ENCODE measurements at regions not wholly inside any gene's neighbourhood (a gene's known extent, or its start where the extent isn't known, plus 50 kb on each side); places are given as distances from the start of the nearest gene placed in this dataset.

DNA sequence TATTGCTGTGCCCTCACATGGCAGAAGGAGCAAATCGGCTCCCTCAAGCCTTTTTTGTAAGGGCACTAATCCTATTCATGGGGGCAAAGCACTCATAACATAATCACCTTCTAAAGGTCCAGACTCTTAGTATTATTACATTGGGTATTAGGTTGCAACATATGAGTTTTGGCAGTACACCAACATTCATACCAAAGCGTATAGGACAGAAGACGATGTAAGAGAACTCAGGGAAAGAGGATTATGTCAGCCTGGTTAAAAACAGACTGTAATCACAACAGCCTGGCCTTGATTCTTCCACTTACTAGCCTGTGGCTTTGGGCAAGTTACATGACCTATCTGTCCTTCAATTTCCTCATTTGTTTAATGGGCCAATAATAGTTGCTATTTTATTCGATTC lies 828.5 kb upstream of the NECTIN3 start:
- DNase-seq: no peak
- intact Hi-C loops (cut with DNase I, micrococcal nuclease): no loop called here
- ATAC-seq: no peak

DNA sequence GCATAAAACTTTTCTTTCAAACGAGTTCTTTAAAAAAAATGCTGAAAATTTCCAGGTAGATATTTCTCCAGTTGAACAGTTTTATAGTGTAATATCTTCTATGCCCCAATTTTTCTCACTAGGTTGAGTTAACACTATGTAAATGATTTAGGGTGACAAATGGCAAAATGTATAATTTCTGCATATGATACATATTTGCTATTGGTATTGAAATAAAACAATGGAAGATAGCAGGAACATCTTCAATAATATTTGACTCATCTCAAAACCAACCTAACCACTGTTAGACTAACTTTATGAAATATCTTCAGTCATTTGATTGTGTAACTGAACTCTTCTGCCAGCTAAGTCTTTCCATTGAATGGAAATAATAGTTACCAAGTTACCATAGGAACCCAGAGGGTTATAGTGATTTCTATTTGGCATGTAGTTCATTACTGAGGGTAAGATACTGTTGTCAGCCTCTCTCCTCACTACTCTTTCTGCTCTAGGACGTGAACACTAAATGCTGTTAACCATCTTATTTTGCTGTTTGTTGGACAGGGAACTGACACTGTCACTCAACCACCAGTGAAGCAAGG lies 824.7 kb upstream of the NECTIN3 start:
- DNase-seq (no peak), ATAC-seq (no peak)
- intact Hi-C loops (cut with DNase I, micrococcal nuclease): no loop called here

DNA sequence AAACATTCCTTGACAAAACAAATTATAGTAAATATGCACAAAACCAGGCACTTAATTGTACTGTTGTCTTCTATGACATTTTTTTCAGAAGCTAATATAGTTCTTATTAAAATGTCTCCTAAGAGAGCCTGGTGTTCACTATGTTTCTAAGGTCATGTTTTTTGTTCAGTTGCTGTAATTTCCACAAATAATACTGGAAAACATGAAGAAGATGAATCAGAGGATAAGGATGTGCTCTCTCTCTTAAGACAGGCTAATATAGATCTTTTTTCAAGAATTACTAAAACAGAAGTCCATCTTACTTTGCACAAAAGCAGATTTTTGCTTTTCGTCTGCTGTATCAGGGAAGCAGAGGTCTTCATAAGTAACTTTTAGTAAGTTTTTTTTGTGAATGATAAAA lies 823.0 kb upstream of the NECTIN3 start:
- DNase-seq (no peak), ATAC-seq (no peak)
- intact Hi-C loops (cut with DNase I, micrococcal nuclease): no loop called here

DNA sequence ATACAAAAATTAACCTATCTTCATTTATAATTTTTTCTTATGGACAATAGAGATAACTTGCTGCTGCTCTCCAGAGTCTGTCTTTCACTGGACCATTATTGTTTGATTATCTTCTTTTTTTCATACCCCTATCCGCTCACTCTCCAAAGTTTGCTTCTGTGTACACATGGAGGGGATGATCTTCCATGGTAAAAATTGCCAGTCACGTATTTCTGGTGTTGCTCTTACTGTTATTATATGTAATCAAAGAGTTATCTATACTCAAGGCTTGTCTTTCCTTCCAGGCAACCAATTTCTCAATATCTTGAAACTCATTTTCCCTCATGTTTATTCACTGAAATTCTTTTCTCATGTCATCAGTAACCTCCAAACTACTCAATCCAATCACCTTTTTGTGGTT lies 817.8 kb upstream of the NECTIN3 start:
- intact Hi-C loops (cut with DNase I, micrococcal nuclease): no loop called here
- ATAC-seq (no peak), DNase-seq (no peak)

DNA sequence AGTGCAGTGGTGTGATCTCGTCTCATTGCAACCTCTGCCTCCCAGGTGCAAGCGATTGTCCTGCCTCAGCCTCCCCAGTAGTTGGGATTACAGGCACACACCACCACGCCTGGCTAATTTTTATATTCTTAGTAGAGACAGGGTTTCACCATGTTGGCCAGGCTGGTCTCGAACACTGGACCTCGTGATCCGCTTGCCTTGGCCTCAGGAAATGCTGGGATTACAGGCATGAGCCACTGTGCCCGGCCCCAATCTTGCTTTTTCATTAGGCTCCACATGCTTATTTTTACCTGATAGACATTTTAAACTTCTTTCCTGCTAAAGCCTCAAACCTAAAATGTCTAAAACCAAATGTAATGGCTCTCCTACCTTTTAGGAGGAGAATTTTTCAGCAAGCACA lies 817.0 kb upstream of the NECTIN3 start:
- intact Hi-C loops (cut with DNase I, micrococcal nuclease): no loop called here
- no peak for ATAC-seq
- no peak for DNase-seq

DNA sequence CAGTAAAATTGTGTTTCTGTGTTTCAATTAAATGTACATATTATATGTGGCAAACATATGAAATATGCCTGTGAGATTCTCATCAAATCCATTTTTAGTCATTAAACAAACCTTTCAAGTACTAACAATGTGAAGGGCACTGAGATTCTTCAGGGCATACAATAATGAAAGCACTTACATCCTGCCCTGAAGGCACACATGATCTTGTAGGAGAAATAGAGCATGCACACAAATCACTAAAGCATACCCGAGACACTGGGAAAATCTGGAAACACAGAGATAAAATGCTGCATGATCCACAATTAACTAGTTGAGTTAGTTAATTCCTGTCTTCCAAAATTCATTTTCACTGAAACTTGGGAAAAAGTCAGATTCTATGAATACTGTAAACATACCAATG lies 810.5 kb upstream of the NECTIN3 start:
- no peak for DNase-seq
- no peak for ATAC-seq
- intact Hi-C loops (cut with DNase I, micrococcal nuclease): no loop called here

DNA sequence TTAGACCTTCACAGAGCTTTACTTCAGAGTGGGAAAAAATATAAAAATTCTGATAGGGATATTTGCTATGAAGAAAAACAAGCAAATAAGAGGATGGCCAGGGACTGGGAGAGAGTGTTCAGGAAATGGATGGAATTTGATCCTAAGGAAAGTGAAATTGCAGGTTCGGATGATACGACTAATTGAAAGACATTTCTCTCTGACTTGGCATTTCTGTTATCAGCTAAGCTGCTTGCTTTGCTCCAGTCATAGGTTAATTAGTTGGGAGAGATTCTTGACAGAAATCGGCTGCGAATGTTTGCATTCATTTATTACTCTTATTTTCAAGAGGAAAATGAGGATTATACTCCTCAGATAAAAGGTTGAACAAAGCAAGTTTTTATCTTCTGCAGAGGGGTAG lies 808.7 kb upstream of the NECTIN3 start:
- intact Hi-C loops (cut with DNase I, micrococcal nuclease): no loop called here
- ATAC-seq (no peak), DNase-seq (no peak)

DNA sequence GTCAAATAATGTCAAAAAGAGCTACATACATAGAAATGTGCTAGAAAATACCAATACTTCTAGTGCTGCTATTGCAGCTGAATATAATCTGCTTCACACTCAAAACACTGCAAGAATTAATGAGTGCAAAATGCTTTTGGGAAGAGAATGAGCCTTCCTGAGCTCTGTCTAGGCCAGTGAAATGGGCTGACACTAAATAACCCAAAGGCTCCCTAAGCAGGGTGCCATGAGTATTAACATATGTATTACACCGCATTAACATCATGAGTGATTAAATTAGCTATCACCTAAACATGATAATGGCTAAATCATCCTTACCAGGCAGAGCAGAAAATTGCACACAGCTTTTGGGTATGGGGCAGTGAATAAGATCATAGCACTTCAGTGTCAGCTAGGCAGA lies 806.3 kb upstream of the NECTIN3 start:
- no peak for ATAC-seq
- DNase-seq: no peak
- intact Hi-C loops (cut with DNase I, micrococcal nuclease): no loop called here

DNA sequence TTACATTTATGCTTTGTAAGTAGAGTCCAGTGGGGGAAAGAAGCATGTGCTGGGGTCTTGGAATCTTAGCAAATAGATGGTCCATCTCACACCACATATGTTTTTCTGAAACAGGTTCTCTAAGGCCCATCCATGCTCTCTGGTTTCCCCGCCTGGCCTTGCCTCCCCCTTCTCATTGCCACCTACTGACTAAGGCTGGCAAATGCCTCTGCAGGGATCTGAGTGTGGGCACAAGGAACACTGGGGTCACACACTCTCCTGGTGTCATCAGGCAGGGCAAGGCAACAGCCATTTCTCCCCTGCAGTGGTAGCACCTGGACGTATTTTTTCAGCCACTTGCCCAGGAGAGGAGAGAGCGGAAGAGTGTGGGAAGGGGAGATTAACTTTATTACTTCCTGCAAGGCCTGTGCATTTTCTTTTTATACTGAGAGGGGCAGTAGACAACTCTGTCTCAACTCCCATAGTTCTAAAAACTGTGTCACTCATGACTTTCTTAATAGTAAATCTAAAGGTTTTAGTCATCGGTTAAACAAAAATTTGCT lies 804.2 kb upstream of the NECTIN3 start:
- no peak for ATAC-seq
- no peak for DNase-seq
- intact Hi-C loops (cut with DNase I, micrococcal nuclease): no loop called here

DNA sequence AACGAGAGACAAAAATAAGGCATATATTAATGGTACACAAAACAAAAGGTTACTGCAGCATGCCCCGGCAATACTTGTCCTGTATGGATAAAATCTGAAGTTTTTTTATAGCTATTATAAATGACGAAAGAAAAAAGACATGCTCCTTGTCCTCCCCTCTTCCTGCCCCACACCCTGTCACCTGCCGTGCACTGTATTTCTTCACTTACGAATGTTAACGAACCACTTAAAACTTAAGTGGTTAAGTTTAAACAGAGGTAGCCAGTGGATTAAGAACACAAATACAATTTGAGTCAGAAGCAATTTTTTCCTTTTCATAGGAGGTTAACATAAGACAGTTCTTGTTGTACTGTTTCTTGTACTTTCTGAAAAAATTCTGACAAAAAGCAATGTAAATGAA lies 799.1 kb upstream of the NECTIN3 start:
- ATAC-seq (no peak), DNase-seq (no peak)
- intact Hi-C loops (cut with DNase I, micrococcal nuclease): no loop called here

DNA sequence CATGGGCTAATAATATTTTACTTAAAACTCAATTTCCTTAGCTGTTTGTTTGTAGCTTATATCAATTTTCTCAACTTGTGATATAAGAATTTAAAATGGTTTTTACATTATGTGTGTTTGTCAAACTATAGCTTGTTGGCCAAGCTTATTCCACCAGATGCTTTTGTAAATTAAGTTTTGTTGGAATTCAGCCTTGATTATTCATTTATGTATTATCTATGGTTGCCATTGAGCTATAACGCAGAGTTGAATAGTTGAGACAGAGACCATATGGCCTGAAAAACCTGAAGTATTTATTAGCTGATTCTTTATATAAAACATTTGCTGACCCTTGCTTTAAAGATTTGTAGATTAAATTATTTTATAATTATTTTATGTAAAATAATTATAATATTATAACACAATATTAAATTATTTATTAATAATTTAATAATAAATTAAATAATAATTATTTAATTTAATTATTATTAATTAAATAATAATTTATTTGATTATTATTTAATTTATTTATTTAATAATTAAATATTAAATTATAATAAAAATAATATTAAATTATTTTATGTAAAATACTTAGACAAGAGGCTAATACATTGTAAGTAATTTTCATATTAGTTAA lies 779.6 kb upstream of the NECTIN3 start:
- ATAC-seq (no peak), DNase-seq (no peak)
- intact Hi-C loops (cut with DNase I, micrococcal nuclease): no loop called here

DNA sequence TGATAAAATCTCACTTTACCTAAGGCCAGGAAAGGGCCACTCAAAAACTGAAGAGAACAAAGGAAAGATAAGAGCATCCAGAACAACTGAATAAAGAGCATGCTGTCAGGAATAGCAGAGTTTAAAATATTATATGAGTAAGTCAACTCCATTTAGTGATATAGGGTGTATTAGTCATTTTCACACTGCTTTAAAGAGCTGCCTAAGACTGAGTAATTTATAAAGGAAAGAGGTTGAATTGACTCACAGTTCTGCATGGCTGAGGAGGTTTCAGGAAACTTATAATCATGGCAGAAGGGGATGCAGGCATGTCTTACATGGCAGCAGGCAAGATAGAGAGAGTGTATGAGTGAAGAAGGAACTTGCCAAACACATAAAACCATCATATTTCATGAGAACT lies 778.0 kb upstream of the NECTIN3 start:
- intact Hi-C loops (cut with DNase I, micrococcal nuclease): no loop called here
- ATAC-seq (no peak), DNase-seq (no peak)

DNA sequence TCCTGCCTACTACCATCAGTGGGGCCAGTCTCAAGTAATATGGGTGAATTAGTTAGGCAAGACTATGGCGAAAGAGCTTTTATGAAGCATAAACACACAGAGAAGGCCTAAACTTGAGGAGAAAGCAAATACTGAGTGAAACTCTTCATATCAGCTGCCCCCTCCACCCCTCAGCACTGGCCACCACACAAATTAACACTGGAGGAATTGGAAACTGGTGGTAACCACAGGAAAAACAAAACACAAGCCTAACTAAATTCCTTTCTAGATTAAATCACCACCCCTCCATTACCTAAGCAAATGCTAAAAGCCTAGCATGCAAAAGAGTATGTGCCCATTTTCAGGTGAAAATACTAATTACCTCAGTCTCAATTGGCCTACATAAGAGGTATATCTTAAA lies 774.7 kb upstream of the NECTIN3 start:
- intact Hi-C loops (cut with DNase I, micrococcal nuclease): no loop called here
- ATAC-seq (no peak), DNase-seq (no peak)

DNA sequence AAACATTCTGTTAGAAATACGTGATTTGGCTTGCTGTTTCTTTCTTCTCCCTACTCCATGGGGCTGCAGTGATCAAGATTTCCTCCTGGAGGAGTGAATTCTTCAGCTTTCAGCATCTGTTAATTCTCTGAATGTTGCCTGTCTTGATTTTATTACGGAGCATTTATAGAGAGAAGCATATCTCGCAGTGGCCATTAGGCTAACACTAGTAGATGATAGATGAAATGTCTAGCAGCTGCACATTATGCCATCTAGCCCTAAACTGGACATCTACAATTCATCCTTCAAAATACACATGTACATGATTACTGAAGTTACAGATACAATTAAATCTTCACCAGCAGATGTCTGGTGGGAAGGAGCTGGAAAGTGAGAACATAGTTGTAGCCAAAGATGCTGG lies 769.8 kb upstream of the NECTIN3 start:
- ATAC-seq: no peak
- intact Hi-C loops (cut with DNase I, micrococcal nuclease): no loop called here
- no peak for DNase-seq

DNA sequence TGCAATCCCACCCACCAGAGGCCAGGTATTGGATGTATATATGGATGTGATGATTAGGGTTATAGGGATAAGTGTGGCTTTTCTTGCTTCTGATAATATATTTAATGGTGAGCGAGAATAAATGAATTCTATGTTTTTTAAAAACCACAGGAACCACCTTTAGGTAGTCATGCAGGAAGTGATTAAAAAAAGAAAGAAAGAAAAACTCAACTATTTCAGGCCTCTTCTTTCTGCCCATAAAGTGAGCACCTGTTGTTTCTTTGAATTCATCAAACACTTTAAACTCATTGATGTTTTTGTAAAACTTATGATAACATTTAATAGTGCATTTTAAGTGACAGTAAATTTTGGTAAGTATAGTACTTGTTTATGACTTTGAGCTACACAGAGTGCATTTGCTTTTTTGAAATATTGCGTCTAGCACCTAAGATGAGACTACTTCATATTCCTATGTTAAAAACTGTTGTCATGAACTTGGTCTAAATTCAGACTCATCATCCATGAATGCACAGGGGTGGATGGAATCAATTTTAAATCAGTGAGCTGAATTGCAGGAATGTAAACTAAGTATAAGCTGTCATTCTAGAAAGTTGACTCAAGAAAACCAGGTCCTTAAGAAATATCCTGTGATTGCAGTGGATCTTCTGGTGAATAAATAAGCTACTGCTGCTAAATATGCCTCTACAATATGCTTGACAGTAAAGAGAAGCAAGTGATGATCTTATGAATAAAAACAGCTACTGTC lies 764.4 kb upstream of the NECTIN3 start:
- intact Hi-C loops (cut with DNase I, micrococcal nuclease): no loop called here
- no peak for DNase-seq
- no peak for ATAC-seq

DNA sequence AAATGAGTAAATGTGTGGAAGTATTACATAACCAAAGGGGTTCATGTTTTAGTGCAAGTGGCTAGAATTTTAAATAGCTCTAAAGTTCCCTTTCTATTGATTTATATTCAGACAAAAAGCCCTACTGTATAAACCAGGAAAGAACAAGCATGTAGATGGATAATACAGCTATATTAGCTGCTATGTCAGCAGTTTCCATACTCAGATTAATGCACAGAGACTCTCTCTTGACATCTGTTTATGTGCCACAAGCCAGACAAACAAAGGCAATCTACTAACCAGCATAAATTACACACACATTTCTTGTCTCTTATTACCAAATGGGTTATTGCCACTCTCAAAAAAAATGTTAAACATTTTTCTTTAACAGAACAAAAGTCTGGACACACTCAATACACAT lies 760.1 kb upstream of the NECTIN3 start:
- DNase-seq: no peak
- no peak for ATAC-seq
- intact Hi-C loops (cut with DNase I, micrococcal nuclease): loop anchor here in 1 of 2 donors (10.0 kb wide), 1 partner anchor 777 kb away; no protein-coding TSS in a partner anchor

DNA sequence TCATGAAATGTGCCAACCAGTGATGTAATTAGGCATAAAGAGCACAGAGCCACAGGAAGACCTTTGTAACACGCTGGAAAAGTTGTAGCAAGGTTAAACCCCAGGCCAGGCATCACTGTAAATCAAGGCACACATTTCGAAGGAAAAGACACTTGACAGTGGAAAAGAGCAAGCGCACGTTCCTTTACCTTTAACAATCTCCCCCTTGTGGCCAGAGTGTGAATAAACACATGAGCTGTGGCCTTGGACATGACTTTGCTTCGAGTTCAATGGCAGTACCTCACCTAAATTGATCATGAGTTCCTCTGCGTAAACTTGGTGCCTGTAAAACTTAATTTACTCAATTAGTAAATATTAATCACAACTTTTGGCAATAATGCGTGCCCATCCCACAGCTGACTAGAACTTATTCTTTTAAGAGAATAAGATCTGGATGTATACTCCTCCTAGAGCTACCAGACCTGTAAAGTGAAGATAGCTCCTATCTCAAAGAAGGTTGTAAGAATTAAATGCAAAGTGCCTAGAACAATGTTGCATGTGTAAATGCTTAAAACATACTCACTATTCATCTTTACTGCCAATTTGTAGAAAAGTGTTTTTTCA lies 757.0 kb upstream of the NECTIN3 start:
- intact Hi-C loops (cut with DNase I, micrococcal nuclease): loop anchor here in 1 of 2 donors (10.0 kb wide), 1 partner anchor 780 kb away; no protein-coding TSS in a partner anchor
- peak; percentile 73 for ATAC-seq
- peak; percentile 29 to 50 for DNase-seq

DNA sequence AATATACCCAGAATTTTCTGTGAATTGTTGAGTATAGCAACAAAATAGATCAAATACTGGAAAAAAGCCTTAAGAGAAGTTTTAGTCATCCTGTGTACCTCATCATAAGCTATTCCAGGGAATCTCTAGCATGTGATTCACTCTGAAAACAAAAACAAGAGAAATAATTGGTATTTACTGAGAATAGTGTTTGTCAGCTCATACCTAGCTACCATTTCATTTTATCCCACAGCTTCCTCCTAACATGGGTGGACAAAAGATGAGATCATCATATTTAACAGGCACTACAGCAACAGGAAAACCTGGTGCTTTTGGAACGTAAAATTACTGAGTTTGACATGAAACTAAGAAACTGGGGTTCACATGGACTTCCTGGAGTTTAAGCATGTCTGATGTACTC lies 753.5 kb upstream of the NECTIN3 start:
- DNase-seq: no peak
- no peak for ATAC-seq
- intact Hi-C loops (cut with DNase I, micrococcal nuclease): loop anchor here in 1 of 2 donors (10.0 kb wide), 1 partner anchor 783 kb away; no protein-coding TSS in a partner anchor

DNA sequence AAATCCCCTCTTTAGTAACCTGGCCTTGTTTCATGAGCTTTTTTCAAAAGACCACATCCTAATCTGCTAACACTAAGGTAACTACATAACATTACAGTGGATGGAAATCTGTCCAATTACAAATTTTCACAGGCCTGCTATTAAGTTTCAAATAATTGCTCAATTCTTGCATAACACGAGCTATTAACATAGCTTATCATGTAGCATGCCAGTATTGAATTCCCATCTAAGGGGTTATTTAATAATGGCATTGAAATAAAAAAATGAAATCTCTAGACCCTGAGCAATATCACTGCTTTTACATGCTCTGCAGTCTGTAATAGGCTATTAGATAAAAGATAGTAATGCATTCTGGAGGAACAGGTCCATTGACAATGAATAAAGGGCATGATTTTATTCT lies 748.3 kb upstream of the NECTIN3 start:
- ATAC-seq: no peak
- intact Hi-C loops (cut with DNase I, micrococcal nuclease): no loop called here
- DNase-seq: no peak

DNA sequence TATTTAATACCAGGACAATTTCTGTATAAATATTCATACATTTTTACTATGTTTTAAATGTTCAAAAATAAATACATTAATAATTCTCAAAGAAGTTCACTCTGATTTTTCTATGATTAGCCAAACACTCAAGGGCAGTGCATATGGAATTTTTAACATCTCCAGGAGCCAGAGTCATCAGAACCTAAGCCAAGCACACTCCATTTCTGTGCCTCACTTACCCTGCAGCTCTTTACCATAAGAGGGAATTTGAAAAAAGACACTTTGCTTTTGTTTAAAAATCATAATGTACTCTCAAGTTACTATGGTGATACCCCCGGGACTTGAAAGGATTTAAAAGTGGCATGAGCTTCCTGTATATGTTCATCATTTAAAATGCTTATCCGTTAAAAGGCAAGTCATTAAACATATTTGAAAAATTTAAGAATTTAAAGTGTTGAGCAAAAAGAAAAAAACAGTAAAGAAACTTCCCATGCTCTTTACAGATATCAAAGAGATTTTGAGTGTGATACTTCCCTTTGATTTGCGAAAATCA lies 747.4 kb upstream of the NECTIN3 start:
- no peak for ATAC-seq
- intact Hi-C loops (cut with DNase I, micrococcal nuclease): no loop called here
- DNase-seq: no peak
